ENCODE measurements at regions not wholly inside any gene's neighbourhood (a gene's known extent, or its start where the extent isn't known, plus 50 kb on each side); places are given as distances from the start of the nearest gene placed in this dataset.

- no peaks in the 10 kb centered on the region for H3K4me1 Mint-ChIP-seq
- peaks cover 3% of the 10 kb centered on the region for H3K9me3 Mint-ChIP-seq
- no peak overlapping the region for H3K4me3 Mint-ChIP-seq
- no peak for DNase-seq
- H3K27me3 Mint-ChIP-seq = no peaks in the 10 kb centered on the region
- H3K27ac Mint-ChIP-seq = no peak overlapping the region
- POLR2A ChIA-PET = no interaction called here
- no peaks in the 10 kb centered on the region for H3K36me3 Mint-ChIP-seq
- ATAC-seq (ENCODE audit: low read depth) = no peak
Observed at GRCh38 chr4:167290678-167291077, 56.4 kb upstream of the SPOCK3 start.

GRCh38 chr4:167308876-167309275 is 74.6 kb upstream of the SPOCK3 start:
- Mint-ChIP-seq H3K4me1 (no peaks in the 10 kb centered on the region), H3K4me3 (no peak overlapping the region), H3K36me3 (no peaks in the 10 kb centered on the region), H3K9me3 (no peaks in the 10 kb centered on the region), H3K27me3 (no peaks in the 10 kb centered on the region), H3K27ac (no peak overlapping the region)
- ATAC-seq (ENCODE audit: low read depth) (no peak), DNase-seq (no peak)
- POLR2A ChIA-PET = no interaction called here

- Mint-ChIP-seq H3K4me3 (no peak overlapping the region), H3K9me3 (no peaks in the 10 kb centered on the region), H3K27me3 (no peaks in the 10 kb centered on the region), H3K36me3 (no peaks in the 10 kb centered on the region), H3K27ac (no peak overlapping the region), H3K4me1 (no peaks in the 10 kb centered on the region)
- POLR2A ChIA-PET = no interaction called here
- no peak for ATAC-seq (ENCODE audit: low read depth)
- DNase-seq = no peak
Observed at GRCh38 chr4:167321299-167321698, 87.0 kb upstream of the SPOCK3 start.

- Mint-ChIP-seq H3K27me3 (no peaks in the 10 kb centered on the region), H3K4me1 (no peaks in the 10 kb centered on the region), H3K4me3 (no peak overlapping the region), H3K9me3 (peaks cover 8% of the 10 kb centered on the region), H3K27ac (no peak overlapping the region), H3K36me3 (no peaks in the 10 kb centered on the region)
- POLR2A ChIA-PET = no interaction called here
- no peak for DNase-seq
- ATAC-seq (ENCODE audit: low read depth) = no peak
Observed at GRCh38 chr4:167339781-167340180, 105.5 kb upstream of the SPOCK3 start.

GRCh38 chr4:167359711-167360110 is 125.4 kb upstream of the SPOCK3 start:
- H3K27me3 Mint-ChIP-seq = no peaks in the 10 kb centered on the region
- ATAC-seq (ENCODE audit: low read depth) (no peak), DNase-seq (no peak)
- H3K36me3 Mint-ChIP-seq = no peaks in the 10 kb centered on the region
- POLR2A ChIA-PET = no interaction called here
- H3K4me1 Mint-ChIP-seq = no peaks in the 10 kb centered on the region
- H3K4me3 Mint-ChIP-seq = no peak overlapping the region
- no peaks in the 10 kb centered on the region for H3K9me3 Mint-ChIP-seq
- H3K27ac Mint-ChIP-seq = no peak overlapping the region

- Mint-ChIP-seq H3K27ac (no peak overlapping the region), H3K4me3 (no peak overlapping the region), H3K9me3 (no peaks in the 10 kb centered on the region)
Observed at GRCh38 chr4:167379076-167379835, 145.0 kb upstream of the SPOCK3 start.

GRCh38 chr4:167380964-167381363 is 146.7 kb upstream of the SPOCK3 start:
- no peaks in the 10 kb centered on the region for H3K36me3 Mint-ChIP-seq
- POLR2A ChIA-PET = no interaction called here
- no peaks in the 10 kb centered on the region for H3K4me1 Mint-ChIP-seq
- H3K27me3 Mint-ChIP-seq = no peaks in the 10 kb centered on the region
- ATAC-seq (ENCODE audit: low read depth) = no peak
- H3K4me3 Mint-ChIP-seq = no peak overlapping the region
- no peak overlapping the region for H3K27ac Mint-ChIP-seq
- H3K9me3 Mint-ChIP-seq = no peaks in the 10 kb centered on the region
- DNase-seq = no peak

More at GRCh38 chr4:167379076-167379835, 145.0 kb upstream of the SPOCK3 start:
- ATAC-seq (ENCODE audit: low read depth) = no peak
- Mint-ChIP-seq H3K27me3 (no peaks in the 10 kb centered on the region), H3K36me3 (no peaks in the 10 kb centered on the region), H3K4me1 (no peaks in the 10 kb centered on the region)
- POLR2A ChIA-PET = no interaction called here
- DNase-seq = no peak

- Mint-ChIP-seq H3K36me3 (no peaks in the 10 kb centered on the region), H3K4me3 (no peak overlapping the region), H3K4me1 (no peaks in the 10 kb centered on the region), H3K27me3 (no peaks in the 10 kb centered on the region), H3K9me3 (no peaks in the 10 kb centered on the region), H3K27ac (no peak overlapping the region)
- ATAC-seq (ENCODE audit: low read depth) (no peak), DNase-seq (no peak)
- POLR2A ChIA-PET = no interaction called here
Observed at GRCh38 chr4:167383291-167383690, 149.0 kb upstream of the SPOCK3 start.

- DNase-seq (no peak), ATAC-seq (ENCODE audit: low read depth) (no peak)
- Mint-ChIP-seq H3K36me3 (no peaks in the 10 kb centered on the region), H3K4me1 (no peaks in the 10 kb centered on the region), H3K4me3 (no peak overlapping the region), H3K9me3 (no peaks in the 10 kb centered on the region), H3K27me3 (no peaks in the 10 kb centered on the region), H3K27ac (no peak overlapping the region)
- POLR2A ChIA-PET = no interaction called here
Observed at GRCh38 chr4:167397586-167397985, 163.3 kb upstream of the SPOCK3 start.

GRCh38 chr4:167399201-167399600 is 164.9 kb upstream of the SPOCK3 start:
- no peaks in the 10 kb centered on the region for H3K27me3 Mint-ChIP-seq
- no peaks in the 10 kb centered on the region for H3K9me3 Mint-ChIP-seq
- ATAC-seq (ENCODE audit: low read depth) (no peak), DNase-seq (no peak)
- H3K4me1 Mint-ChIP-seq = no peaks in the 10 kb centered on the region
- H3K27ac Mint-ChIP-seq = no peak overlapping the region
- H3K4me3 Mint-ChIP-seq = no peak overlapping the region
- no peaks in the 10 kb centered on the region for H3K36me3 Mint-ChIP-seq
- POLR2A ChIA-PET = no interaction called here

GRCh38 chr4:167406181-167406580 is 171.9 kb upstream of the SPOCK3 start:
- H3K27me3 Mint-ChIP-seq = no peaks in the 10 kb centered on the region
- H3K36me3 Mint-ChIP-seq = no peaks in the 10 kb centered on the region
- no peaks in the 10 kb centered on the region for H3K9me3 Mint-ChIP-seq
- H3K27ac Mint-ChIP-seq = no peak overlapping the region
- ATAC-seq (ENCODE audit: low read depth) (no peak), DNase-seq (no peak)
- no peaks in the 10 kb centered on the region for H3K4me1 Mint-ChIP-seq
- POLR2A ChIA-PET = no interaction called here
- no peak overlapping the region for H3K4me3 Mint-ChIP-seq

GRCh38 chr4:167415461-167415860 is 181.2 kb upstream of the SPOCK3 start:
- H3K36me3 Mint-ChIP-seq = no peaks in the 10 kb centered on the region
- POLR2A ChIA-PET = no interaction called here
- H3K4me3 Mint-ChIP-seq = no peak overlapping the region
- DNase-seq (no peak), ATAC-seq (ENCODE audit: low read depth) (no peak)
- H3K9me3 Mint-ChIP-seq = no peaks in the 10 kb centered on the region
- H3K27ac Mint-ChIP-seq = no peak overlapping the region
- no peaks in the 10 kb centered on the region for H3K27me3 Mint-ChIP-seq
- no peaks in the 10 kb centered on the region for H3K4me1 Mint-ChIP-seq

GRCh38 chr4:167419468-167420140 is 185.3 kb upstream of the SPOCK3 start:
- ATAC-seq (ENCODE audit: low read depth) (no peak), DNase-seq (no peak)
- Mint-ChIP-seq H3K36me3 (no peaks in the 10 kb centered on the region), H3K9me3 (no peaks in the 10 kb centered on the region), H3K27ac (no peak overlapping the region), H3K27me3 (no peaks in the 10 kb centered on the region), H3K4me1 (no peaks in the 10 kb centered on the region), H3K4me3 (no peak overlapping the region)
- POLR2A ChIA-PET = no interaction called here

- no peak overlapping the region for H3K27ac Mint-ChIP-seq
- DNase-seq = no peak
Observed at GRCh38 chr4:167421201-167421600, 186.9 kb upstream of the SPOCK3 start.

More at GRCh38 chr4:167421201-167421600, 186.9 kb upstream of the SPOCK3 start:
- Mint-ChIP-seq H3K9me3 (peaks cover 2% of the 10 kb centered on the region), H3K4me1 (no peaks in the 10 kb centered on the region), H3K27me3 (no peaks in the 10 kb centered on the region), H3K4me3 (no peak overlapping the region), H3K36me3 (no peaks in the 10 kb centered on the region)
- ATAC-seq (ENCODE audit: low read depth) = no peak
- POLR2A ChIA-PET = no interaction called here
